T-cell (primary cell): ENCODE measurements at regions not wholly inside any gene's neighbourhood (a gene's known extent, or its start where the extent isn't known, plus 50 kb on each side); places are given as distances from the start of the nearest gene placed in this dataset.
"Not testable (repeated sequence)": the region's sequence is repeated elsewhere in the genome, so short reads cannot be mapped to it uniquely, and the experiment has no call there.

ENCODE experiments used
- ATAC-seq, 4 experiments: fragments of 200-7000 bp in 3 of 4; fragments of 150-1000 bp in 1 of 4; cut with Tn5 transposase; replicated peaks in 1 of 4; 1 replicate in 3 of 4; 2 replicates in 1 of 4; pipeline ENCODE4 v1.10.0; 2021; ENCODE audit warnings: moderate library complexity in 3 of 4, mild to moderate bottlenecking in 2 of 4, moderate number of reproducible peaks in 1 of 4
- CTCF ChIA-PET, 2 donors: fragments of 300-600 bp; sonication (Branson Sonifier 250); formaldehyde crosslinking; loops; one replicate each; lab custom pipeline; 2022; ENCODE audit warnings: antibody characterized with exemption in 2 of 2; lab: Charles Lee
- POLR2A ChIA-PET, 2 donors: fragments of 300-600 bp; sonication (Branson Sonifier 250); formaldehyde crosslinking; loops; one replicate each; lab custom pipeline; 2022; ENCODE audit warnings: antibody characterized with exemption in 2 of 2; lab: Charles Lee
- DNase-seq, 35 experiments: peaks; one replicate each; pipeline versions ENCODE4 v3.0.0 to v3.0.0-alpha.2; 2013 to 2023
- H3K27ac ChIP-seq: one replicate; pipeline ENCODE4 v1.5.1; 2013; ENCODE audit warnings: low read length
- H3K27me3 ChIP-seq, 2 experiments: replicated peaks in 1 of 2; 1 replicate in 1 of 2; 2 replicates in 1 of 2; pipeline versions ENCODE4 v1.6.1 to v1.7.0; 2013; ENCODE audit warnings: low read length in 1 of 2, mixed read lengths in 1 of 2; ENCODE audit not compliant: control insufficient read depth in 2 of 2, insufficient read depth in 2 of 2; ENCODE audit errors: extremely low read depth in 1 of 2
- H3K36me3 ChIP-seq, 2 donors: 1 replicate in 1 of 2; 2 replicates in 1 of 2; pipeline versions ENCODE4 v1.6.1 to v1.7.0; 2013; ENCODE audit warnings: low read length in 1 of 2; ENCODE audit not compliant: control insufficient read depth in 2 of 2, insufficient read depth in 1 of 2; ENCODE audit errors: extremely low read depth in 1 of 2
- H3K4me1 ChIP-seq, 2 experiments: 1 replicate in 1 of 2; 2 replicates in 1 of 2; pipeline versions ENCODE4 v1.6.1 to v1.7.0; 2013; ENCODE audit warnings: low read length in 2 of 2, mixed read lengths in 1 of 2; ENCODE audit not compliant: insufficient read depth in 2 of 2, control insufficient read depth in 1 of 2; ENCODE audit errors: extremely low read depth in 1 of 2
- H3K4me3 ChIP-seq, 2 donors: 1 replicate in 1 of 2; 2 replicates in 1 of 2; pipeline versions ENCODE4 v1.5.1 to v1.7.0; 2013; ENCODE audit warnings: mild to moderate bottlenecking in 2 of 2, low read length in 1 of 2, moderate library complexity in 1 of 2; ENCODE audit not compliant: control insufficient read depth in 1 of 2; ENCODE audit errors: extremely low read depth in 1 of 2
- H3K9me3 ChIP-seq: 2 replicates; pipeline ENCODE4 v1.7.0; 2013
- H3K27ac Mint-ChIP-seq, 2 donors: one replicate each; pipeline ENCODE4 v1.8.0; 2020 to 2021; ENCODE audit warnings: mild to moderate bottlenecking in 2 of 2, mixed read lengths in 2 of 2
- H3K27me3 Mint-ChIP-seq, 2 donors: one replicate each; pipeline ENCODE4 v1.8.0; 2021 to 2022; ENCODE audit warnings: mixed read lengths in 2 of 2
- H3K36me3 Mint-ChIP-seq: one replicate; pipeline ENCODE4 v1.8.0; 2021; ENCODE audit warnings: mixed read lengths
- H3K4me1 Mint-ChIP-seq, 3 donors: one replicate each; pipeline ENCODE4 v1.8.0; 2020 to 2022; ENCODE audit warnings: mixed read lengths in 3 of 3, mild to moderate bottlenecking in 1 of 3
- H3K4me3 Mint-ChIP-seq, 3 donors: one replicate each; pipeline ENCODE4 v1.8.0; 2020 to 2022; ENCODE audit warnings: mild to moderate bottlenecking in 3 of 3, mixed read lengths in 3 of 3, moderate library complexity in 3 of 3
- H3K9me3 Mint-ChIP-seq, 3 donors: one replicate each; pipeline ENCODE4 v1.8.0; 2020 to 2022; ENCODE audit warnings: mixed read lengths in 3 of 3
- WGBS: methylation state at CpG from one replicate; pipeline ENCODE4 v1.1.5; 2013; ENCODE audit warnings: missing lambda C conversion rate; ENCODE audit not compliant: insufficient coverage; 5-methylcytosine and 5-hydroxymethylcytosine counted together

DNA sequence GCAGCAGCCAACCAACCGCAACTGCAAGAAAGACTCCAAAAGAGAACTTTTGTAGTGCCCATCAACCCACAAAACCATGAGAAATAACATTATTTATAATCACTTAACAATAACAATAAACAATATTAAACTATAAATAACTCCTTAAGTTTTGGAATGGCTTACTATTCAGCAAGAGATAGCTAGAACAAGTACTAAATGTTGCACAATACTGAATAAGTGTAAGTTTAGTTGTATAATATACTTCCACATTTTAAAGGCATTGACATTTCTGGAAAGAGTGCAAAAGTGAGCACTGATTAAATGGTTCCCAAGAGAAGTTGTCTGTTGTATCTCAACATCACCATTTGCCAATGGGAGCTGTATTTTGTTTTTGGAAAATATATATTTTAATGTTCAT lies 4176.8 kb upstream of the OR11H1 start:
- H3K4me1 Mint-ChIP-seq, H3K27me3 ChIP-seq, DNase-seq, H3K27me3 Mint-ChIP-seq, H3K4me3 ChIP-seq, H3K9me3 ChIP-seq, CTCF ChIA-PET, H3K27ac Mint-ChIP-seq, H3K27ac ChIP-seq, ATAC-seq, H3K4me3 Mint-ChIP-seq, POLR2A ChIA-PET, H3K4me1 ChIP-seq, H3K36me3 ChIP-seq, H3K36me3 Mint-ChIP-seq: not testable (repeated sequence)
- peaks cover 32 to 48% (median 38%) of the 10 kb centered on the region in 3 donors for H3K9me3 Mint-ChIP-seq
- WGBS, result 20% methylated on average over 1 of the region's 1 CpG

DNA sequence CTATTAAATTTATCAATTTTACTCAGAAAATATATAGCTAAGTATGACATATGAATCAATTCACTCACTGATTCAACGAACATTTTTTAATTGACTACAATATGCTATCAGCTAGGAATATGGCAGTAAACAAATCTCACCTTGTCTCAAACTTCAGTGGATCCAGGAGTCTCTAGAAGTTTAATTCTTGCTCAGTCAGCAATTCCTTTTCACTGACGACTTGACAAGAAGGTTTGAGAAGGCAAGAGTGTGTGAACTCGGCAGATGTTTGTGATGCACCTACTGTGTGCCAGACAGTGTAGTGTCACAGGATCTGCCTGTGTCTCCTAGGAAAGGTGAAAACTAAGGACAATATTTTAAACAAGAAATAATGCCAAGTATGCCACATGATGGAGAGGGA lies 4175.7 kb upstream of the OR11H1 start:
- H3K36me3 Mint-ChIP-seq, H3K27me3 Mint-ChIP-seq, H3K27ac ChIP-seq, H3K4me1 ChIP-seq, H3K4me1 Mint-ChIP-seq, DNase-seq, CTCF ChIA-PET, H3K9me3 ChIP-seq, H3K4me3 Mint-ChIP-seq, H3K4me3 ChIP-seq, H3K36me3 ChIP-seq, POLR2A ChIA-PET, ATAC-seq, H3K27me3 ChIP-seq, H3K27ac Mint-ChIP-seq: not testable (repeated sequence)
- peaks cover 33 to 45% (median 34%) of the 10 kb centered on the region in 3 donors for H3K9me3 Mint-ChIP-seq
- WGBS, result 63% methylated on average over 1 of the region's 3 CpGs

DNA sequence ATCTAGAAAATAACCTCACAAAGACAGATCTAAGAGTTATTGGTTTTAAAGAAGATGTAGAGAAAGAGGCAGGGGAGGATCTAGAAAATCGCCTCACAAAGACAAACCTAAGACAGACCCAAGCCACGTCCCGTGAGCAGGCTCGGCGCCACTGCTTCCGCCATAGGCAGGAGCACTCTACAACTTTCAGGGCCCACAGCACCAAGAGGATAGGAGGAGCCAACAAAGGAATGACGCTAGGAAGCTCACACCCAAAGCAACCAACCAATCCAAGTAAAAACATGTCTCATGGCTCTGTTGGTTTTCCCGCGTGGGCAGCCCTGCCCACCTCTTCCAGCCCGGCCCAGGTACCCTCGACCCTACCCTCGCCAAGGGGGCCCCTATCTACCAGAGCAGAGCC lies 4167.4 kb upstream of the OR11H1 start:
- ChIA-PET POLR2A (no interaction called here), CTCF (no interaction called here)
- no peaks in the 10 kb centered on the region for H3K27me3 ChIP-seq
- DNase-seq, result no peak
- H3K27ac ChIP-seq, result no peak overlapping the region
- ATAC-seq, result no peak
- no peaks in the 10 kb centered on the region for H3K4me1 ChIP-seq
- WGBS, result 71% methylated on average over 12 of the region's 12 CpGs
- H3K9me3 Mint-ChIP-seq, result peaks cover 37 to 59% (median 39%) of the 10 kb centered on the region in 3 donors
- H3K4me3 Mint-ChIP-seq, result no peak overlapping the region
- H3K4me1 Mint-ChIP-seq, result peaks cover 0 to 9% (median 6%) of the 10 kb centered on the region in 3 donors
- no peaks in the 10 kb centered on the region for H3K27me3 Mint-ChIP-seq
- no peak overlapping the region for H3K27ac Mint-ChIP-seq
- no peak overlapping the region for H3K4me3 ChIP-seq
- no peaks in the 10 kb centered on the region for H3K36me3 ChIP-seq
- H3K36me3 Mint-ChIP-seq, result no peaks in the 10 kb centered on the region
- no peaks in the 10 kb centered on the region for H3K9me3 ChIP-seq

DNA sequence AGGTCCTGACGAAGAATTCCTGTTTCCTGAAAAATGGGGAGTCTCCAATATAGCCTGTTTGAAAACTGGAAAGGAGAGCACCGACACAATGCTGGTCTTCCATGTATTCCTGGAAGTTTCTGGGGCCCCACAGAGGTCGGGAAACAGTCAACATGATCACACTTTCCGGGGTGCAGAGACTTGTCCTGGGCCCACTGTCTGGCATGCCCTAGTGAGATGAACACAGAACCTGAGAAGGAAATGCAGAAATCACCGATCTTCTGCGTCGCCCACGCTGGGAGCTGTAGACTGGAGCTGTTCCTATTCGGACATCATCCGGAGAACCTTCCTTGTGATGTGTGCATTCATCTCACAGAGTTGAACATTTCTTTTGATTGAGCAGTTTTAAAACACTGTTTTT lies 4166.5 kb upstream of the OR11H1 start:
- H3K4me3 ChIP-seq, H3K4me1 Mint-ChIP-seq, DNase-seq, H3K27ac ChIP-seq, H3K36me3 ChIP-seq, H3K27me3 ChIP-seq, CTCF ChIA-PET, H3K4me1 ChIP-seq, H3K4me3 Mint-ChIP-seq, H3K9me3 ChIP-seq, H3K27me3 Mint-ChIP-seq, H3K36me3 Mint-ChIP-seq, H3K27ac Mint-ChIP-seq, ATAC-seq, POLR2A ChIA-PET: not testable (repeated sequence)
- H3K9me3 Mint-ChIP-seq, result peaks cover 41 to 60% (median 46%) of the 10 kb centered on the region in 3 donors
- WGBS, result 76% methylated on average over 9 of the region's 10 CpGs

DNA sequence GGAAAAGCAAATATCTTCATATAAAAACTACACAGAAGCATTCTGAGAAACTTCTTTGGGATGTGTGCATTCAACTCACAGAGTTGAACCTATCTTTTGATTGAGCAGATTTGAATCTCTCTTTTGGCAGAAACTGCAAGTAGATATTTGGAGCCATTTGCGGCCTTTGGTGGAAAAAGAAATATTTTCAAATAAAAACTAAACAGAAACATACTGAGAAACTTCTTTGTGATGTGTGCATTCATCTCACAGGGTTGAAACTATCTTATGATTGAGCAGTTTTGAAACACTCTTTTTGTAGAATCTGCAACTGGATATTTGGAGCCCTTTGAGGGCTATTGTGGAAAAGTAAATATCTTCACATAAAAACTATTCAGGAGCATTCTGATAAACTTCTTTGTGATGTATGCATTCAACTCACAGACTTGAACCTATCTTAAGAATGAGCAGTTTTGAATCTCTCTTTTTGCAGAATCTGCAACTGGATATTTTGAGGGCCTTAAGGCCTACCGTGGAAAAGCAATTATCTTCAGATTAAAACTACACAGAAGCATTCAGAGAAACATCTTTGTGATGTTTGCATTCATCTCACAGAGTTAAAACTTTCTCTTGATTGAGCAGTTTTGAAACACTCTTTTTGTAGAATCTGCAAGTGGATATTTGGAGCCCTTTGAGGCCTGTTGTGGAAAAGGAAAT lies 4158.2 kb upstream of the OR11H1 start:
- CTCF ChIA-PET, H3K36me3 ChIP-seq, H3K4me1 ChIP-seq, H3K4me3 Mint-ChIP-seq, POLR2A ChIA-PET, H3K4me3 ChIP-seq, DNase-seq, H3K9me3 ChIP-seq, H3K27me3 ChIP-seq, H3K36me3 Mint-ChIP-seq, H3K27ac Mint-ChIP-seq, H3K27ac ChIP-seq, H3K27me3 Mint-ChIP-seq: not testable (repeated sequence)
- peak in 1 of 4 experiments; percentile 44 for ATAC-seq
- peaks cover 23 to 31% (median 28%) of the 10 kb centered on the region in 3 donors for H3K9me3 Mint-ChIP-seq
- WGBS, result no CpG with 5 or more reads among the region's 2 CpGs
- peaks cover 7 to 31% (median 29%) of the 10 kb centered on the region in 3 donors for H3K4me1 Mint-ChIP-seq

DNA sequence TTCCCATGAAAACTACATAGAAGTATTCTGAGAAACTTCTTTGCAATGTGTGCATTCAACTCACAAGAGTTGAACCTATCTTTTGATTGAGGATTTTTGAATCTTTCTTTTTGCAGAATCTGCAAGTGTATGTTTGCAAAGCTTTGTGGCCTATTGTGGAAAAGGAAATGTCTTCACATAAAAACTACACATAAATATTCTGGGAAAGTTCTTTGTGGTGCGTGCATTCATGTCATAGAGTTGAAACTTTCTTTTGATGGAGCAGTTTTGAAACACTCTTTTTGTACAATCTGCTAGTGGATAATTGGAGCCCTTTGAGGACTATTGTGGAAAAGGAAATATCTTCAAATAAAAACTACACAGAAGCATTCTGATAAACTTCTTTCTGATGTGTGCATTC lies 4157.7 kb upstream of the OR11H1 start:
- H3K27ac ChIP-seq, H3K4me3 ChIP-seq, H3K4me3 Mint-ChIP-seq, CTCF ChIA-PET, H3K9me3 ChIP-seq, H3K36me3 Mint-ChIP-seq, H3K36me3 ChIP-seq, H3K27me3 Mint-ChIP-seq, H3K27ac Mint-ChIP-seq, H3K4me1 ChIP-seq, POLR2A ChIA-PET, DNase-seq, H3K27me3 ChIP-seq: not testable (repeated sequence)
- ATAC-seq, result peak in 1 of 4 experiments; percentile 38
- peaks cover 28 to 33% (median 28%) of the 10 kb centered on the region in 3 donors for H3K9me3 Mint-ChIP-seq
- peaks cover 7 to 31% (median 29%) of the 10 kb centered on the region in 3 donors for H3K4me1 Mint-ChIP-seq
- no CpG with 5 or more reads among the region's 1 CpG for WGBS
